Chondrocyte (in vitro differentiated cells): ENCODE measurements at regions not wholly inside any gene's neighbourhood (a gene's known extent, or its start where the extent isn't known, plus 50 kb on each side); places are given as distances from the start of the nearest gene placed in this dataset.
"Not testable (repeated sequence)": the region's sequence is repeated elsewhere in the genome, so short reads cannot be mapped to it uniquely, and the experiment has no call there.

Experiments
- DNase-seq: peaks from one replicate; pipeline ENCODE4 v3.0.0; 2021; ENCODE audit warnings: mixed read lengths, low spot score
- H3K27ac Mint-ChIP-seq: one replicate; pipeline ENCODE4 v1.8.0; 2021; ENCODE audit warnings: mild to moderate bottlenecking, moderate library complexity, mixed read lengths; ENCODE audit not compliant: unreplicated experiment
- H3K27me3 Mint-ChIP-seq: 2 replicates; pipeline ENCODE4 v1.8.0; 2021; ENCODE audit warnings: low read depth, mixed read lengths
- H3K36me3 Mint-ChIP-seq: 2 replicates; pipeline ENCODE4 v1.8.0; 2021; ENCODE audit warnings: low read depth, mixed read lengths
- H3K4me1 Mint-ChIP-seq: 2 replicates; pipeline ENCODE4 v1.8.0; 2021; ENCODE audit warnings: low read depth, mild to moderate bottlenecking, mixed read lengths
- H3K4me3 Mint-ChIP-seq: one replicate; pipeline ENCODE4 v1.8.0; 2021; ENCODE audit warnings: mild to moderate bottlenecking, moderate library complexity, mixed read lengths; ENCODE audit not compliant: unreplicated experiment
- H3K9me3 Mint-ChIP-seq: 2 replicates; pipeline ENCODE4 v1.8.0; 2021; ENCODE audit warnings: low read depth, mixed read lengths
- CTCF ChIP-seq: fragments of 200-600 bp; sonication (generic); IDR thresholded peaks from 2 replicates; pipeline ENCODE4 v1.5.0; 2021; ENCODE audit warnings: antibody characterized with exemption, mild to moderate bottlenecking, moderate library complexity

GRCh38 chr10:130973127-130973839 lies 338.2 kb downstream of the TCERG1L start:
- Mint-ChIP-seq H3K9me3 (peaks cover 43% of the 10 kb centered on the region), H3K27me3 (no peaks in the 10 kb centered on the region), H3K4me1 (no peaks in the 10 kb centered on the region), H3K4me3 (no peak overlapping the region), H3K27ac (no peak overlapping the region), H3K36me3 (no peaks in the 10 kb centered on the region)
- no peak for TF ChIP-seq CTCF
- no peak for DNase-seq

- Mint-ChIP-seq H3K9me3 (peaks cover 42% of the 10 kb centered on the region), H3K27ac (no peak overlapping the region), H3K4me1 (no peaks in the 10 kb centered on the region), H3K36me3 (no peaks in the 10 kb centered on the region), H3K27me3 (no peaks in the 10 kb centered on the region), H3K4me3 (no peak overlapping the region)
- no peak for DNase-seq
- no peak for TF ChIP-seq CTCF
Observed at GRCh38 chr10:130974166-130974565, 337.4 kb downstream of the TCERG1L start.

DNA sequence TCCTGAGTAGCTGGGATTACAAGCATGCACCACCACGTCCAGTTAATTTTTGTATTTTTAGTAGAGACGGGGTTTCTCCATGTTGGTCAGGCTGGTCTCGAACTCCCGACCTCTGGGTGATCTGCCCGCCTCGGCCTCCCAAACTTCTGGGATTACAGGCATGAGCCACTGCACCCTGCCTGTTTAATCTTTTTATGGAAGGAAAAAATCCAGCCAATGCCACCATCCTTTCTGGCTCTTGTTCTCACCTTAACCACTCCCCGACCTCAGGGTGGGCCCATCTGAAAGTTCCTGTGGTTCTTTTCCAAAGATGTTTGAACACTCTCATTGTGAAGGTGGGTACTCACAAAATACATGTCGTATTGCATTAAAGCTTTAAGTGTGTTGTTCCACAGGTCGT lies 336.2 kb downstream of the TCERG1L start:
- H3K4me1 Mint-ChIP-seq, H3K27me3 Mint-ChIP-seq, H3K4me3 Mint-ChIP-seq, H3K27ac Mint-ChIP-seq, H3K36me3 Mint-ChIP-seq, DNase-seq: not testable (repeated sequence)
- peaks cover 42% of the 10 kb centered on the region for H3K9me3 Mint-ChIP-seq

GRCh38 chr10:130982802-130983201 lies 328.7 kb downstream of the TCERG1L start:
- Mint-ChIP-seq H3K4me3 (no peak overlapping the region), H3K27ac (no peak overlapping the region), H3K4me1 (no peaks in the 10 kb centered on the region), H3K27me3 (no peaks in the 10 kb centered on the region), H3K9me3 (peaks cover 42% of the 10 kb centered on the region), H3K36me3 (no peaks in the 10 kb centered on the region)
- TF ChIP-seq CTCF = no peak
- DNase-seq = no peak

- H3K27ac Mint-ChIP-seq = no peak overlapping the region
- H3K9me3 Mint-ChIP-seq = peaks cover 46% of the 10 kb centered on the region
- no peak for TF ChIP-seq CTCF
- no peaks in the 10 kb centered on the region for H3K36me3 Mint-ChIP-seq
- H3K4me1 Mint-ChIP-seq = no peaks in the 10 kb centered on the region
- H3K4me3 Mint-ChIP-seq = no peak overlapping the region
- DNase-seq = no peak
- no peaks in the 10 kb centered on the region for H3K27me3 Mint-ChIP-seq
Observed at GRCh38 chr10:130983749-130984148, 327.8 kb downstream of the TCERG1L start.

GRCh38 chr10:130984686-130985085 lies 326.8 kb downstream of the TCERG1L start:
- H3K27ac Mint-ChIP-seq = no peak overlapping the region
- H3K4me1 Mint-ChIP-seq = no peaks in the 10 kb centered on the region
- DNase-seq = no peak
- H3K9me3 Mint-ChIP-seq = peaks cover 43% of the 10 kb centered on the region
- no peak overlapping the region for H3K4me3 Mint-ChIP-seq
- H3K36me3 Mint-ChIP-seq = no peaks in the 10 kb centered on the region
- no peaks in the 10 kb centered on the region for H3K27me3 Mint-ChIP-seq
- no peak for TF ChIP-seq CTCF
